Astrocyte of the cerebellum (primary cell): ENCODE measurements at regions not wholly inside any gene's neighbourhood (a gene's known extent, or its start where the extent isn't known, plus 50 kb on each side); places are given as distances from the start of the nearest gene placed in this dataset.
"Not testable (repeated sequence)": the region's sequence is repeated elsewhere in the genome, so short reads cannot be mapped to it uniquely, and the experiment has no call there.

Experiments used
- DNase-seq: peaks from one replicate; pipeline ENCODE4 v3.0.0-alpha.2; 2011; ENCODE audit warnings: low read depth
- H3K4me3 ChIP-seq: 2 replicates; pipeline ENCODE4 v1.5.1; 2011; ENCODE audit warnings: mild to moderate bottlenecking, low read depth, low read length, moderate library complexity
- CTCF ChIP-seq: IDR thresholded peaks from 2 replicates; pipeline ENCODE4 v1.5.1; 2012; ENCODE audit warnings: low read length, low read depth, moderate library complexity, mild to moderate bottlenecking; ENCODE audit errors: missing control alignments
- in situ Hi-C: cut with HindIII; loops from 2 replicates; pipeline ENCODE4 v1.10.0; 2017; ENCODE audit warnings: low sequenced_read_pairs

GRCh38 chr6:144681334-144681733 is 396.2 kb downstream of the UTRN start:
- no peak for DNase-seq
- H3K4me3 ChIP-seq: no peak overlapping the region
- in situ Hi-C loops: no loop called here
- TF ChIP-seq CTCF: no peak

DNA sequence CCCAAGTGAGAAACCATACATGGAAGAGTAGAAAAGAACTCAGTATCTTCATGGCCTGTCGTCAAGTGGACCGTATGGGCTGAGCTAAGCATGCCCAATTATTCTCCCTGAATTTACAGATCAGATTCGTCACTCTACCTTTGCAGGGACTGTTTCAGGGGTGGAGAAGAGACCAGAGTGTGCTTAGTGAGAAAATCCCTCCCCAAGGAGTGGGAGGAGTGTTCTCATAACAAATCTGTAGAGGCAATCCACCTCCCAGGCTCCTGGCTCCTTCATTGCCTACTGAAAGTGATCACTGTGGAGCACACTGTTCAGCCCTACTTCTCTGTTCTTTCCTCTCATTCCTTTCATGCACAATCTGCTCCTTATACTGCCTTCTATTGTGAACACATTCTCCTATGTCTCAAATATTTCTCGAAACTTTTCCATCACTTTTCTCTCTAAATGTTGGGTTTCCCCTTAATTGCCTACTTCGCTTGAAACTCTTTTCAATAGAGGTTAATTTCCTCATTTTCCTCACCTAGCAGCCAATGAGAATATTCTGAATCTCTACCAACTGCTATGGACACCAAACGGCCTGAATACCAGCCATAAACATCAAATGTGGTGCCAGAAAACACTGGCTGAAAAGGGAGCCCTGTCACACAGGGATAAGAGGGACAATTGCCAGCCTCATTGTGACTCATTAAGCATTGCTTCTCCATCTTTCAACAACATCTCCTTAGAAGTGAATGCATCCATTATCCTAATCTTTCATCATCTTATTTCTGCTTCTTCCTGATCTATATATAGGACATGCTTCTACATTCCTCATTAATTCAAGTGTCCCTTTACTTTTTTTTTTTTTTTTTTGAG is 398.3 kb downstream of the UTRN start:
- in situ Hi-C loops: no loop called here
- DNase-seq: no peak
- H3K4me3 ChIP-seq: no peak overlapping the region
- no peak for TF ChIP-seq CTCF

DNA sequence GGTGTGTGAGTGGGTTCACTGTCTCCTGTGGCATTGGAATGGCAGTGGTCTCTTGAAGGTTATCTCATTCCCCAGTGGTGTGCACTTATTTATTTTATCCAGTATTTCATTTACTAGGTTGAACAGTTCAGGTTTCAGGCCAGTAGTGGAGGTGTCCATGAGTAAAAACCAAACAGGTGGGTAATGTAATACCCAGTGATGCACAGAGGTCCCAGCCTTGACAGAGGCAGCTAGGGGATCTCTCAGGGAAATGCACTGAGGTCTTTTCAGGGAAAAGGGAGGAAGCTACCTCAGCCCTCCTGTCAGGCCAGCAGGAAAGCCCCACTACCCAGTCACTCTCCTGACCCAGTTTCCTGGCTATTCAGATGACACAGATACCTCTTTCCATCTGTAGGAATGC is 403.6 kb downstream of the UTRN start:
- no peak overlapping the region for H3K4me3 ChIP-seq
- no peak for DNase-seq
- TF ChIP-seq CTCF: no peak
- in situ Hi-C loops: no loop called here

DNA sequence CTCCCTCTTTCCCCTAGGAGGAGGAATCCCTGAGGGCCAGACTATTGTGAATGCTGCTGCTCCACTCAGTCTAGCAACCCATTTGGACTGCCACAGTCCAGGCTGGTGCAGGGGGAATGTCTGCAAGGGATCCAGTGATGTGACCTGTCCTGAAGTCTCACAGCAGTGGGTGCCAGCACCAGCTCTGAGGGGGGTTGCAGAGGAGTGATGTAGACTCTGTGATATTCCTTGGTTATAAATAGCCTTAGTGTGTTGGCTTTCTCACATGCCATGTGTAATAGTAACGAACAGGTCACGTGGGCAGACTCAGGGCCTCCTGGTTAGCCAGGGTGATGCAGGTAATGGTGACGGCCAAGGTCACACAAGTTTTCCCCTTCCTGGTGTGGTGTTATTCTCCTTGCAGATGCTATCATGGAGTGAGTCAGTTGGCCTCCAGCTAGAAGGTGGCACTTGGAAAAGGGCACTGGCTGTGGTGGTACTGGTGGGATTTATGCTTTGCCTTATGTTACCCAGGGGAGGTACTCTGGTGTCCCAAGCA is 404.4 kb downstream of the UTRN start:
- no peak overlapping the region for H3K4me3 ChIP-seq
- DNase-seq: no peak
- TF ChIP-seq CTCF: no peak
- in situ Hi-C loops: no loop called here

DNA sequence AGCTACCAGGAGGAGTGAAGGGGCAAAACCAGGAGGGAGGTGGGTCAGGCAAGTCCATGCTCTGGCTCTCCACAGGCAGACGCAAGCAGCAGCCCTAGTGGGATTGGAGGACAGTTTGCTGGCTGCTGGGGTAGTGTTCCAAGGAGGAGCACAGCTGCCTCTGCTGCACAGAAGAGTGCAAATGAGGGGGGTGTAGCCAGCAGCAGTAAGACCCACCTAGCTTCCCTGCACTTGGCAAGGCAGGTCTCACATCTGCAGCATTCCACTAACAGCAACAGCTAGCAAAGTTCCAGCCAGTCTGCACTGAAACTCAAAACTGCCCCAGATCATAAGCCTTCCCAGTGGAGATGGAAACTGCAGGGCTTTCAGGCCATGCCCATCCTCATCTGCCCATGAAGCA is 405.0 kb downstream of the UTRN start:
- DNase-seq: no peak
- in situ Hi-C loops: no loop called here
- no peak for TF ChIP-seq CTCF
- no peak overlapping the region for H3K4me3 ChIP-seq

- DNase-seq: no peak
- in situ Hi-C loops: no loop called here
- H3K4me3 ChIP-seq: no peak overlapping the region
- TF ChIP-seq CTCF: no peak
These were observed 405.5 kb downstream of the UTRN start for GRCh38 chr6:144690666-144691065.

DNA sequence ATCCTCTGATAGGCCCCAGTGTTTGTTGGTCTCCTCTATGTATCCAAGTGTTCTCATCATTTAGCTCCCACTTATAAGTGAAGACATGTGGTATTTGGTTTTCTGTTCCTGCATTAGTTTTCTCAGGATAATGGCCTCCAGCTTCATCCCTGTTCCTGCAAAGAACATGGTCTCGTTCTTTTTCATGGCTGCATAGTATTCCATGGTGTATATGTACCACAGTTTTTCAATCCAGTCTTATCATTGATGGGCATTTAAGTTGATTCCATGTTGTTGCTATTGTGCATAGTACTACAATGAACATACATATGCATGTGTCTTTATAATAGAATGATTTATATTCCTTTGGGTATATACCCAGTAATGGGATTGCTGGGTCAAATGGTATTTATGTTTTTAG is 406.9 kb downstream of the UTRN start:
- in situ Hi-C loops, DNase-seq, H3K4me3 ChIP-seq: not testable (repeated sequence)
